ENCODE measurements at regions not wholly inside any gene's neighbourhood (a gene's known extent, or its start where the extent isn't known, plus 50 kb on each side); places are given as distances from the start of the nearest gene placed in this dataset.

DNA sequence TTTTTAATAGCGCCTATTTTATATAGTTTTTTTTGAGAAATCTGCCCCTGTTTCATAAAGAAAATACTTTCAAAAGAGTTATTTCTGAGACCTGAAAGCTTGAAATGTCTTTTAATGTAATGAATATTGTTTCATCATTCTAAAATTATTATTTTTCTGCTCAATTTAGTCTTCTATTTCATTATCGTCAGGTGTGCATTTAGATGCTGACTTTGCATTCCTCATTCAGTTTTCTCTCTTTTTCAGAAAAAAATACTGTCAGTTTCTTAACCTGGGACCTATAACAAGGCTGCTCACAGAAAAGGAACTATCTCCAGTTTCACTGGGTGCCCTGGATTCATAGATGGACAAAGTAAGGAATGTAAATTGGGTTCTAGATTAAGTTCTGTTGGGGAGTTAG, 1631.7 kb downstream of the SUCLG1 start:
- ATAC-seq (ENCODE audit: low read depth) = no peak

DNA sequence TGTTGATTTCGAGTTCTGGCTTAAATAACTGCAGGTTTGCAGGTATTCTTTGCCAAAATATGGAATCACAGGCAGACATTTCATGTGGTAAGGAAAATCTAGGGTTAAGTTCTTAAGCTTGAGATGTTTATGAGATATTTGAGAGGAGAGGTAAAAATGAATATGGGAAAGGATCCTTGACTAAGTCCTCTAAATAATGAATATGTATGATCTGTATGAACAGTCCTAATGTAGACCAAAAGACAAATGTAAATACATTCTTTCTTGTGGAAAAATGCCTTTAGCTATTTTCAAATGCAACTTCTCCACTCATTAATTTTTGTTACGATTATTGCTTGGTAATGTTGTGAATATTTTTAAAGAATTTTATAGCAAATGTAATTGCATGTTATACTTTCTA, 1632.6 kb downstream of the SUCLG1 start:
- TF ChIP-seq, protein P1, sequence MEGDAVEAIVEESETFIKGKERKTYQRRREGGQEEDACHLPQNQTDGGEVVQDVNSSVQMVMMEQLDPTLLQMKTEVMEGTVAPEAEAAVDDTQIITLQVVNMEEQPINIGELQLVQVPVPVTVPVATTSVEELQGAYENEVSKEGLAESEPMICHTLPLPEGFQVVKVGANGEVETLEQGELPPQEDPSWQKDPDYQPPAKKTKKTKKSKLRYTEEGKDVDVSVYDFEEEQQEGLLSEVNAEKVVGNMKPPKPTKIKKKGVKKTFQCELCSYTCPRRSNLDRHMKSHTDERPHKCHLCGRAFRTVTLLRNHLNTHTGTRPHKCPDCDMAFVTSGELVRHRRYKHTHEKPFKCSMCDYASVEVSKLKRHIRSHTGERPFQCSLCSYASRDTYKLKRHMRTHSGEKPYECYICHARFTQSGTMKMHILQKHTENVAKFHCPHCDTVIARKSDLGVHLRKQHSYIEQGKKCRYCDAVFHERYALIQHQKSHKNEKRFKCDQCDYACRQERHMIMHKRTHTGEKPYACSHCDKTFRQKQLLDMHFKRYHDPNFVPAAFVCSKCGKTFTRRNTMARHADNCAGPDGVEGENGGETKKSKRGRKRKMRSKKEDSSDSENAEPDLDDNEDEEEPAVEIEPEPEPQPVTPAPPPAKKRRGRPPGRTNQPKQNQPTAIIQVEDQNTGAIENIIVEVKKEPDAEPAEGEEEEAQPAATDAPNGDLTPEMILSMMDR (IDR thresholded peaks at IDR 0.05; ENCODE audit: poor library complexity, severe bottlenecking) = no peak

More for the DNA sequence above, 1631.7 kb downstream of the SUCLG1 start:
- DNase-seq (ENCODE audit: low spot score) = no peak
- H3K27me3 ChIP-seq (ENCODE audit: insufficient read depth, poor library complexity, severe bottlenecking) = no peaks in the 10 kb centered on the region
- H3K27ac ChIP-seq (ENCODE audit: poor library complexity, severe bottlenecking) = no peak overlapping the region
- TF ChIP-seq, protein P1 (IDR thresholded peaks at IDR 0.05; ENCODE audit: poor library complexity, severe bottlenecking) = no peak
- no peaks in the 10 kb centered on the region for H3K4me1 ChIP-seq (ENCODE audit: insufficient read depth, poor library complexity, severe bottlenecking)
- no peaks in the 10 kb centered on the region for H3K9me3 ChIP-seq (ENCODE audit: severe bottlenecking)
- H3K4me3 ChIP-seq (ENCODE audit: severe bottlenecking) = no peak overlapping the region
- H3K36me3 ChIP-seq (ENCODE audit: low read depth) = no peaks in the 10 kb centered on the region

DNA sequence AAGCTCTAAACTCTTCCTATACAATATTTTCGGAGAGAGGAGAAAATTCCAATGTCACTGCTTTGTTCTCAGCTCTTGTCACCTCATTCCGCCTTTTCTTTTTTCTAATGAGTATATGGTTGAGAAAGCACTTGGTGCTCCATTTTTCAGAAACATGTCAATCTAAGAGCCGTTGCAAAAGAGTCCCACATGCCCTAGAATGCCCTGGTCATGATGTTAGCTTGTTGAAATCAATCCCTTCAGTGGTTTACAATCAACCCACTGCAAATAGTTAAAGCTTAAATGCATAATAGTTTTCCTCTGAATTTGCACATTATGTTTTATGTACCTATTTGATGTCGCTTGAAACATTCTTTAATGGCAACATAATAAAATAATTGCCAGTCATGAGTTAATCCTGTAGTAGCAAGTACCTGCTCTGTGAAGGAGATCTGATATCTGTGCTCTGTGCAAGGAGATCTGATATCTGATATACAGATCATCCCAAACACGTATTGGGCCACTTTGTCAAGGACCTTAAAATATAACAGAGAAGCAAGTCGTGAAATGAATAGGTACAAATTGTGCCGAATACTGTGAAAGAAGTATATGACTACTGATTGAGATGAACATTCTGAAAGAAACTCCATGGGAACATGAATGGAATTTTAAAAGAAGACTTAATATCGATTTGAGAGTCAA, 1633.5 kb downstream of the SUCLG1 start:
- Histone ChIP-seq H3K27me3 (ENCODE audit: insufficient read depth, poor library complexity, severe bottlenecking) (no peaks in the 10 kb centered on the region), H3K27ac (ENCODE audit: poor library complexity, severe bottlenecking) (no peak overlapping the region), H3K4me1 (ENCODE audit: insufficient read depth, poor library complexity, severe bottlenecking) (no peaks in the 10 kb centered on the region), H3K36me3 (ENCODE audit: low read depth) (no peaks in the 10 kb centered on the region), H3K4me3 (ENCODE audit: severe bottlenecking) (no peak overlapping the region), H3K9me3 (ENCODE audit: severe bottlenecking) (no peaks in the 10 kb centered on the region)
- ATAC-seq (ENCODE audit: low read depth) (no peak), DNase-seq (ENCODE audit: low spot score) (no peak)
- TF ChIP-seq, protein P1 (IDR thresholded peaks at IDR 0.05; ENCODE audit: poor library complexity, severe bottlenecking) = no peak

More for the DNA sequence above, 1632.6 kb downstream of the SUCLG1 start:
- H3K27me3 ChIP-seq (ENCODE audit: insufficient read depth, poor library complexity, severe bottlenecking) = no peaks in the 10 kb centered on the region
- no peak for DNase-seq (ENCODE audit: low spot score)
- H3K27ac ChIP-seq (ENCODE audit: poor library complexity, severe bottlenecking) = no peak overlapping the region
- H3K36me3 ChIP-seq (ENCODE audit: low read depth) = no peaks in the 10 kb centered on the region
- ATAC-seq (ENCODE audit: low read depth) = no peak
- no peaks in the 10 kb centered on the region for H3K4me1 ChIP-seq (ENCODE audit: insufficient read depth, poor library complexity, severe bottlenecking)
- H3K4me3 ChIP-seq (ENCODE audit: severe bottlenecking) = no peak overlapping the region
- no peaks in the 10 kb centered on the region for H3K9me3 ChIP-seq (ENCODE audit: severe bottlenecking)

DNA sequence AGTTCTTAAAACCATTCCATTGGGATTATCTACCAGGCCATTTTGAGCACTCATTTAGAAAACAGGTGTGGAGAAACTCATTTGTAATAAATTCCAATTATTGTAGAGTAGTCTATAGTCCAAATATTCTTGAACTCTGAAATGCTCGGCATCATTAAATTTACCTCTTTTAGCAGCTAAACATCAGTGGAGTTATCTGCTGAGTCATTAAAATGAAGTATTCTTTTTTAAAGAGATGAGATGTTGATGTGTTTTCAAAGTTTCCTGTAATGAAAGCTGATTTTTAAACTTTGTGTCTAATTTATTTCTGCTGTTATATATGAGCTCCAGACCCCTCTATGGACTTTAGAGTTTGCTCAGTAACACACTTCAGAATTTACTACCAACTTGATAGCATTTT, 1635.2 kb downstream of the SUCLG1 start:
- Histone ChIP-seq H3K4me1 (ENCODE audit: insufficient read depth, poor library complexity, severe bottlenecking) (no peaks in the 10 kb centered on the region), H3K4me3 (ENCODE audit: severe bottlenecking) (no peak overlapping the region), H3K9me3 (ENCODE audit: severe bottlenecking) (no peaks in the 10 kb centered on the region), H3K36me3 (ENCODE audit: low read depth) (no peaks in the 10 kb centered on the region), H3K27ac (ENCODE audit: poor library complexity, severe bottlenecking) (no peak overlapping the region), H3K27me3 (ENCODE audit: insufficient read depth, poor library complexity, severe bottlenecking) (no peaks in the 10 kb centered on the region)
- no peak for DNase-seq (ENCODE audit: low spot score)
- TF ChIP-seq, protein P1 (IDR thresholded peaks at IDR 0.05; ENCODE audit: poor library complexity, severe bottlenecking) = no peak
- no peak for ATAC-seq (ENCODE audit: low read depth)

DNA sequence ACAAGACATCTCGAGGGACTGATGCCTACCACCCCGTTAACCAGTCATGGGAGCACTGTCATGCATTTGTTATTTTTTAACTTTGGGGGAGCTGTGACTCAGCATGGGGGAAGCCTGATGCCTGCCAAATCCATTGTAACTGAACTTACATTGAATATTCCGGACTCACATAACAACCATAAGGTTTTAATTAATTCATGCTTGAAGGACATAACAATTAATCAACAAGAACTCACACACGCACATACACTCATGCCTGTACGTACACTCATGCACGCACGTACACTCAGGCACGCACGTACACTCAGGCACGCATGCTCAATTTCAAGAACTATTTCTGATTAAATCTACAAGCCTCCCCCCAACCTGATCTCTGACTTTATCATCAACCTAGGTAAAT, 1639.1 kb downstream of the SUCLG1 start:
- no peaks in the 10 kb centered on the region for H3K4me1 ChIP-seq (ENCODE audit: insufficient read depth, poor library complexity, severe bottlenecking)
- ATAC-seq (ENCODE audit: low read depth) = no peak
- no peak for DNase-seq (ENCODE audit: low spot score)
- H3K9me3 ChIP-seq (ENCODE audit: severe bottlenecking) = no peaks in the 10 kb centered on the region
- H3K36me3 ChIP-seq (ENCODE audit: low read depth) = no peaks in the 10 kb centered on the region
- H3K4me3 ChIP-seq (ENCODE audit: severe bottlenecking) = no peak overlapping the region
- TF ChIP-seq, protein P1 (IDR thresholded peaks at IDR 0.05; ENCODE audit: poor library complexity, severe bottlenecking) = no peak
- no peaks in the 10 kb centered on the region for H3K27me3 ChIP-seq (ENCODE audit: insufficient read depth, poor library complexity, severe bottlenecking)
- H3K27ac ChIP-seq (ENCODE audit: poor library complexity, severe bottlenecking) = no peak overlapping the region

Data from RWPE2 (cell line).